Fibroblast of pulmonary artery (primary cell): ENCODE measurements at regions not wholly inside any gene's neighbourhood (a gene's known extent, or its start where the extent isn't known, plus 50 kb on each side); places are given as distances from the start of the nearest gene placed in this dataset.

Source experiments
- DNase-seq: peaks from one replicate; pipeline ENCODE4 v3.0.0-alpha.2; 2010; ENCODE audit warnings: low read depth
- H3K4me3 ChIP-seq: replicated peaks from 2 replicates; pipeline ENCODE4 v1.5.1; 2011; ENCODE audit warnings: low read depth, mild to moderate bottlenecking, control low read depth, low read length, moderate library complexity
- TF ChIP-seq, protein P1 (sequence below): IDR thresholded peaks from 2 replicates; pipeline ENCODE4 v1.5.1; 2011; ENCODE audit warnings: mild to moderate bottlenecking, control low read depth, low read length, inconsistent platforms; ENCODE audit errors: missing control alignments

DNA sequence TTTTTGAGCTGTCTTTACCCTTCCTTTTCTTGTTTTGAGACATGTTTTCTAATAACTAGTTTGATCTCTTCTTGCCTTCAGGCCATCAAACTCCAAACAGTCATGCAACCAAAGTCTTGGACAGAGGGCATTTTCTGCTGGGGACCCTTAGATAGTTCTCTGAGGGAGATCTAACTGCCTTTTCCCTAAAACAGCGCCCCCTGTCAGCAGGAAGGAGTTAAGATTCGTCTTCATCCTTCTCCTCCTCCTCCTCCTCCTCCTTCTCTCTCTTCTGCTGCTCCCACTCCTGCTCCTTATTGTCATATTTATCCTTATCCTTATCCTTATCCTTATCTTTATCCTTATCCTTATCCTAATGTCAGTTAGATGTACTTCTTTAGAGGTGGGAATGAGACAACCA is 417.2 kb downstream of the TRAM1L1 start:
- DNase-seq: no peak

DNA sequence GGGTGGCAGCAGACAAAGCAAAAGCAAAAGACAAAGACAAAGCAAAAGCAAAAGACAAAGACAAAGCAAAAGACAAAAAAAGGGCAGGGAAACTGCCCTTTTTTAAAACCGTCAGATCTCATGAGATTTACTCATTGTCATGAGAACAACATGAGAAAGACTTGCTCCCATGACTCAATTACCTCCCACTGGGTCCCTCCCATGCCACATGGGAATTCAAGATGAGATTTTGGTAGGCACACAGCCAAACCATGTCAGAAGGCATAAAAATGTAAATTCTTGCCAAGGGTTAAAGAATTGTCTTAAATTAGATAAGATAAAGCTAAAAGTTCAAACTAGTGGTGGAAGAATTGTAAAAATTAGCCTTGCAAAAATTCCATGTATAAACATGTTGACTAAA is 419.7 kb downstream of the TRAM1L1 start:
- no peak overlapping the region for H3K4me3 ChIP-seq
- TF ChIP-seq, protein P1, sequence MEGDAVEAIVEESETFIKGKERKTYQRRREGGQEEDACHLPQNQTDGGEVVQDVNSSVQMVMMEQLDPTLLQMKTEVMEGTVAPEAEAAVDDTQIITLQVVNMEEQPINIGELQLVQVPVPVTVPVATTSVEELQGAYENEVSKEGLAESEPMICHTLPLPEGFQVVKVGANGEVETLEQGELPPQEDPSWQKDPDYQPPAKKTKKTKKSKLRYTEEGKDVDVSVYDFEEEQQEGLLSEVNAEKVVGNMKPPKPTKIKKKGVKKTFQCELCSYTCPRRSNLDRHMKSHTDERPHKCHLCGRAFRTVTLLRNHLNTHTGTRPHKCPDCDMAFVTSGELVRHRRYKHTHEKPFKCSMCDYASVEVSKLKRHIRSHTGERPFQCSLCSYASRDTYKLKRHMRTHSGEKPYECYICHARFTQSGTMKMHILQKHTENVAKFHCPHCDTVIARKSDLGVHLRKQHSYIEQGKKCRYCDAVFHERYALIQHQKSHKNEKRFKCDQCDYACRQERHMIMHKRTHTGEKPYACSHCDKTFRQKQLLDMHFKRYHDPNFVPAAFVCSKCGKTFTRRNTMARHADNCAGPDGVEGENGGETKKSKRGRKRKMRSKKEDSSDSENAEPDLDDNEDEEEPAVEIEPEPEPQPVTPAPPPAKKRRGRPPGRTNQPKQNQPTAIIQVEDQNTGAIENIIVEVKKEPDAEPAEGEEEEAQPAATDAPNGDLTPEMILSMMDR: no peak
- no peak for DNase-seq

More for the DNA sequence above, 417.2 kb downstream of the TRAM1L1 start:
- H3K4me3 ChIP-seq: no peak overlapping the region
- TF ChIP-seq, protein P1: no peak

DNA sequence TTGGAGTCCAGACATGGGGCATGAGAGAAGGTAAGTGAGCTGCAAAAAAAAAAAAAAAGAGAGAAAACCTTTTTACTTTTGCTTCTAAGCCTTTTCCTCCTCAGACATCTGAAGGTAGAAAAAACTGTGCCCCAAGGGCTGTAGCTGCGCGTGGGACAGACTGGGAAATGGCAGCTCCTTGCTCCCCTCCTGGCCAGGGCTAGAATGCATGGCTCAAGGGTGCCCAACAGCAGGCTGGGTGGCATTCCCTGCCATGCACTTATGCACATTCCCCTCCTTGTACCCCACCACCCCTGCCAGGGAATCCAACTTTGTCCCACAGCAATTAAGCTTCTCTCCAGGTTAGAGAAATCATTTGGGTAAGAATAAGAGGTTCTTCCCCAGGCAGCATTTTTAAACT is 421.2 kb downstream of the TRAM1L1 start:
- no peak overlapping the region for H3K4me3 ChIP-seq
- TF ChIP-seq, protein P1: no peak
- DNase-seq: no peak

DNA sequence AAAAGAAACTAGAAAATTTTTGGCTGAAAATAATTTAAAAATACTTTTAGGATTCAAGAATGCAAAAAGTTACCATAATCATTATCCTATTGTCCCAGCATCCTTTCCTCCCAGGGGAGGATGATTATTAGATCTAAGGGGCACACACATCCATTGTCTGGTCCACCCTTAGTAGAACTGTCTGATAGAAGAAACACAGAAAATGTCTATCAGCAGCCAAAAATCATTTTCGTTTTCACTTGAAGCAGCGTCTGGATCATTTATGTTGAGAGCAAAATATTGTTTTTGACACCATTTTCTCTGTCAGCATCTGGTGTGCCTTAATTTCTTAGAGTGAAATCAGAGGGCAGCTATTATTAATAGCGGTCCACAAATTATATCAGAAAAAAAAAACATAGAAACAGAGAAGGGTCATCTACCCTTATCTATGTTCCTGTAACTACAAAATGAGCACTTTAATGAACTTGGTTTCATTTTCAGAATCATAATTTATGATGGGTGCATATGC is 446.3 kb downstream of the TRAM1L1 start:
- no peak for DNase-seq
- no peak overlapping the region for H3K4me3 ChIP-seq
- TF ChIP-seq, protein P1: no peak

DNA sequence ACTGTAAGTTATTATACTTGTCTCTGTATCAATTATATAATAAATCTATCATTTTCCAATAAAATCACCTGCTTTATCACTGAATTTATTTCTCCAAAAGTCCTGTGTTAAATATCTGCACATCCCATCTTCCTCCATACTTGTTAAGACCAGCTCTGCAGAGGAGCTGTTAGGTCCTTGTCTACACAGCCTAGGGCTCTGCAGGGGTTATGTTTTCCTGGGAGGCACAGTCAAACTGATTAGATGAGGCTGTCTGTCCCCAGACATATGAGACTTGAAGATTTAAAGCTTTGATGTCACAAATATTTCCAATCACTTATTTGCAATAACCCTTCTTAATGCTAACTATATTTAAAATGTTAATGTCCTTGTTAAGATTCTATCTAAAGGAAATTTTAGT is 446.8 kb downstream of the TRAM1L1 start:
- TF ChIP-seq, protein P1: no peak
- no peak for DNase-seq
- no peak overlapping the region for H3K4me3 ChIP-seq

DNA sequence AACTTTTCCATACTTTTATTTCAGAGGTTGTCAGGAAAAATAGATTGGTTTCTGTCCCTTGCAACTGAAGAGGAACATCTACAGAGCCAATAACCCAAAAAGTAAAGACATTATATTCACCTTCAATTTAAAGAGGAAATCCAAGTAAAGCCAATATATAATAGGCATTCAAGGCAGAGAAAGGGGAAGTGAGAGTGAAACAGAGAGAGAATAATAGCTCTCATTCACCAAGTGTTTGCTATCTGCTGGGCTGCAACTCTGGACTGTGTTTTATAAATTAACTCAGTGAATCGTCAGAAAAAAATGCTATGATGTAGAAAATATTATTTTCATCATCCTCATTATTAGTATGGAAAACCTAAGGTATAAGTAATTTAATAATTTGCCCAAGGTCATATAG is 448.5 kb downstream of the TRAM1L1 start:
- TF ChIP-seq, protein P1: no peak
- DNase-seq: no peak

DNA sequence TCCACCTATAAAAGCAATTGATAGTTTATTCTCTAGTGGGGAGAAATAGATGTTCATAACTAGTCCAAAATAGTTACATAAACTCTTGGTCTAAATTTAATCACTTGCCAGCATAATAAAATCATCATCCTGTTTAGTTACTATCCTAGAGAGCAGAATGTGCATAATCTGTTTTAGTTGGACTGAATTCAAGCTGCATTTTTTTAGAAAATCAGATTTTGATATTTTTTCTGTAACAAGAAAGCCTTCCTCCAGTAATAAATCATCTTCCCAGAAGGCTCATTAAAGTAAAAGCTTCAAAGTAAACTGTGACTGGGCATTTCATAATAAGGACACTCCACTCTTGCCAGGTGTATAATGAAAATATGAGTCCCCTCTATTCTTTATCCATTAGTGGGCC is 453.1 kb downstream of the TRAM1L1 start:
- H3K4me3 ChIP-seq: no peak overlapping the region
- TF ChIP-seq, protein P1: no peak
- DNase-seq: no peak

More for the DNA sequence above, 448.5 kb downstream of the TRAM1L1 start:
- H3K4me3 ChIP-seq: no peak overlapping the region
